H1 (cell line): ENCODE measurements at regions not wholly inside any gene's neighbourhood (a gene's known extent, or its start where the extent isn't known, plus 50 kb on each side); places are given as distances from the start of the nearest gene placed in this dataset.

Experiments used
- SIRT6 ChIP-seq: IDR thresholded peaks from one replicate; pipeline ENCODE4 v1.7.1; 2012; ENCODE audit warnings: low read length, inconsistent platforms
- ZNF274 ChIP-seq: IDR thresholded peaks from 2 replicates; pipeline ENCODE4 v1.7.0; 2012; ENCODE audit warnings: low read length, borderline replicate concordance; ENCODE audit errors: extremely low read depth

GRCh38 chr6:22784601-22785410, 215.4 kb downstream of the HDGFL1 start (continued):
- no peak for TF ChIP-seq SIRT6
- no peak for TF ChIP-seq ZNF274
- TF ChIP-seq, all 59 proteins: peak for 0
